Calu3 (cell line): ENCODE measurements at regions not wholly inside any gene's neighbourhood (a gene's known extent, or its start where the extent isn't known, plus 50 kb on each side); places are given as distances from the start of the nearest gene placed in this dataset.

ENCODE experiments used
- BruUV-seq: library from RNA; stranded (reverse); fragments of 400-500 nt; replicated peaks from 2 replicates; lab custom pipeline; 2021; lab: Mats Ljungman, UMichigan
- CTCF ChIA-PET: fragments of 300-600 bp; sonication (Branson Sonifier 250); formaldehyde crosslinking; loops from one replicate; lab custom pipeline; 2022; ENCODE audit warnings: antibody characterized with exemption; lab: Charles Lee
- DNase-seq: peaks from one replicate; pipeline ENCODE4 v3.0.0; 2022
- H3K27ac Mint-ChIP-seq: one replicate; pipeline ENCODE4 v1.8.0; 2022; ENCODE audit warnings: mixed read lengths; ENCODE audit not compliant: unreplicated experiment
- H3K27me3 Mint-ChIP-seq: one replicate; pipeline ENCODE4 v1.8.0; 2022; ENCODE audit warnings: mixed read lengths; ENCODE audit not compliant: unreplicated experiment
- H3K36me3 Mint-ChIP-seq: one replicate; pipeline ENCODE4 v1.8.0; 2022; ENCODE audit warnings: mild to moderate bottlenecking, moderate library complexity, mixed read lengths; ENCODE audit not compliant: insufficient read depth, unreplicated experiment
- H3K4me1 Mint-ChIP-seq: one replicate; pipeline ENCODE4 v1.8.0; 2022; ENCODE audit warnings: mild to moderate bottlenecking, low read depth, mixed read lengths; ENCODE audit not compliant: unreplicated experiment
- H3K4me3 Mint-ChIP-seq: one replicate; pipeline ENCODE4 v1.8.0; 2022; ENCODE audit warnings: mild to moderate bottlenecking, low read depth, moderate library complexity, mixed read lengths; ENCODE audit not compliant: unreplicated experiment
- H3K9me3 Mint-ChIP-seq: one replicate; pipeline ENCODE4 v1.8.0; 2022; ENCODE audit warnings: low read depth, mixed read lengths; ENCODE audit not compliant: unreplicated experiment
- CTCF ChIP-seq: fragments of 200-600 bp; IDR thresholded peaks from one replicate; pipeline ENCODE4 v1.8.0; 2022; ENCODE audit warnings: antibody characterized with exemption; ENCODE audit not compliant: unreplicated experiment
- intact Hi-C: fragments of 100-400 bp; cut with micrococcal nuclease; formaldehyde crosslinking; loops from one replicate; pipeline ENCODE4 v1.10.0; 2022; ENCODE audit not compliant: unreplicated experiment

DNA sequence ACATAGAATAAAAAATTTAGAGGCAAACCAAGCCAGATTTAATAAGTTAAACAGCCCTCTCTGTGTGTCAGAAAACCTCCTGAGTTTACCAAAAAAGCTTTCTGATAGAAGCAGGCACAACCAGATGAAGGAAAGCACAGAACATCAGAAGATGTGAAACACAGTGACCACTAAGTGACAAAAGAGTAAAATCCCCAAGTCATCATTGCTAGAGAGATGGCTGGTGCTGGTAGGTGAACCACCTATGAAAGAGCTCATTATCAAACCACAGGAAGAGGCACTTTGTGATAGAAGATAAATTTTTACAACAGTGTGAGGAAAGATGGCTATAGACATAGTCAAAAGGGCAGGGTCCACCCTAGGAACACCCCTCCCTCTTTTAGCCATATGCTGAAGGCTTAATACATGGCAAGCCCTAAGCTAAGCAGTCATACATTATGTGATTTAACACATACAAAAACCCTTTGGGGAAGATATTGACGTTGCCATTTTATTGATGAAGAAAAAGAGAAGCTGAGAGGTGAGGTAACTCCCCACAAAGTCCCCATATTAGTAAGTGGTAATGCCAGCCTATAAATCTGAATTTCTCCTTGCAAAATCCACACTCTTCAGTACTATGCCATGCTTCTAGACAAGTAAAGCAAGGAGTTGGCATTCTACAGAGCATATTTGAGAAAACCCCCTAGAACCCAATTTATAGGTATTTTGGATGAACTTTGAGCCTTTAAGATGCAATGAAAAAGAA is 449.9 kb downstream of the LRIG3 start:
- Mint-ChIP-seq H3K9me3 (peaks cover 8% of the 10 kb centered on the region), H3K27ac (no peak overlapping the region), H3K27me3 (no peaks in the 10 kb centered on the region), H3K4me1 (no peaks in the 10 kb centered on the region), H3K4me3 (no peak overlapping the region), H3K36me3 (no peaks in the 10 kb centered on the region)
- intact Hi-C loops = no loop called here
- DNase-seq = no peak
- no peak for TF ChIP-seq CTCF
- no TSS peak for BruUV-seq
- CTCF ChIA-PET = no interaction called here

GRCh38 chr12:58479401-58479800 is 440.9 kb downstream of the LRIG3 start:
- DNase-seq = no peak
- Mint-ChIP-seq H3K27ac (no peak overlapping the region), H3K4me3 (no peak overlapping the region), H3K36me3 (no peaks in the 10 kb centered on the region), H3K9me3 (no peaks in the 10 kb centered on the region), H3K27me3 (no peaks in the 10 kb centered on the region), H3K4me1 (no peaks in the 10 kb centered on the region)
- BruUV-seq = no TSS peak
- CTCF ChIA-PET = interaction anchor here (0.7 kb wide), 1 partner anchor 1786 kb away, joined by 3 read pairs; no protein-coding TSS in a partner anchor
- no peak for TF ChIP-seq CTCF
- intact Hi-C loops = no loop called here

DNA sequence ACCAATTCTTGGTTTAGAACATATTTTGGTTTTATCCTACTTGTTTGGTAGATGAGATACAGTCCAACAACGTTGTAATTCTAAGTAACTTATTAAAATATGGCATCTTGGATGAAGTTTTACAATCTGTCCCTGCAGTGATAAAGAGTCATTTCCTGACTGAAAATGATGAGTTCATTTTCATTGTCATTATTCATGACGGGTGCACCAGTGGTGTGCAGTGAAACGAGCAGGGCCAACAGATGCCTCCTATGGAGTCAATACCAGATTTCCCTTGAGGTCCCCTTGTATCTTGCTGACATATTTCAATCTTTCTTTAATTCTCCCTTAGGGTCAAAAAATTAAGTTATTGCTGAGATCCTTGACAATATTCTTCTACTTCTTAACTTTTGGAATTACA is 438.5 kb downstream of the LRIG3 start:
- H3K36me3 Mint-ChIP-seq = no peaks in the 10 kb centered on the region
- no peaks in the 10 kb centered on the region for H3K27me3 Mint-ChIP-seq
- no peak overlapping the region for H3K4me3 Mint-ChIP-seq
- H3K9me3 Mint-ChIP-seq = no peaks in the 10 kb centered on the region
- no peaks in the 10 kb centered on the region for H3K4me1 Mint-ChIP-seq
- intact Hi-C loops = no loop called here
- H3K27ac Mint-ChIP-seq = no peak overlapping the region
- CTCF ChIA-PET = no interaction called here
- TF ChIP-seq CTCF = no peak
- BruUV-seq = no TSS peak
- no peak for DNase-seq

DNA sequence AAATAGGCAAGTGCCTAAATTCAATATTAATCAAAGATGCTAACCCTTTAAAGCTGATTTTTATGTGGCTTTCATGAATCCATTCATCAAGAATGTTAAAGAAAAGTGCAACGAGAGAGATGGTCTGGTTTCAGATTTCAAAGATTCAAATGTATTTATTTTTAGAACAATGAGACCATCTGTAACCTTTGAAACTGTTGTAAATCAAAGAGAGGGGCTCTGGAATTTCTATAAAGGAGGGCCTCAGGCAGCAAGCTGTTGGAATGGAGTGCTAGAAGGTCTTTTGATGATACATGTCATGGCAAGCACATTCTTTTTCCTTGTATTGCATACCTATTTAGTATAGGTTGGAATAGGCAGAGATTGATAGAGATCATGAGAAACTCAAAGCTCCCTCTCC is 433.0 kb downstream of the LRIG3 start:
- DNase-seq = no peak
- no peaks in the 10 kb centered on the region for H3K27me3 Mint-ChIP-seq
- no peak overlapping the region for H3K27ac Mint-ChIP-seq
- no peaks in the 10 kb centered on the region for H3K4me1 Mint-ChIP-seq
- CTCF ChIA-PET = interaction anchor here (0.6 to 0.7 kb wide), 2 partner anchors 763 to 1935 kb away, joined by 3 read pairs; no protein-coding TSS in a partner anchor
- H3K36me3 Mint-ChIP-seq = no peaks in the 10 kb centered on the region
- H3K4me3 Mint-ChIP-seq = no peak overlapping the region
- no peaks in the 10 kb centered on the region for H3K9me3 Mint-ChIP-seq
- intact Hi-C loops = no loop called here
- no peak for TF ChIP-seq CTCF
- BruUV-seq = no TSS peak
